GM23338 (cell line): ENCODE measurements at regions not wholly inside any gene's neighbourhood (a gene's known extent, or its start where the extent isn't known, plus 50 kb on each side); places are given as distances from the start of the nearest gene placed in this dataset.

Experiments used
- ATAC-seq: fragments of 200-7000 bp; cut with Tn5 transposase; 3 replicates; pipeline ENCODE4 v1.9.1; 2020
- DNase-seq: peaks from one replicate; pipeline ENCODE4 v3.0.0-alpha.2; 2015; ENCODE audit warnings: low spot score
- H2AFZ ChIP-seq: fragments of 200-600 bp; sonication (generic); 2 replicates; pipeline ENCODE4 v1.8.0; 2016; ENCODE audit warnings: antibody characterized with exemption, mild to moderate bottlenecking, moderate library complexity
- H3F3A ChIP-seq: fragments of 200-600 bp; sonication (generic); replicated peaks from 2 replicates; pipeline ENCODE4 v1.8.0; 2017; ENCODE audit warnings: antibody characterized with exemption, mixed run types, low read depth
- H3K27ac ChIP-seq: fragments of 200-600 bp; sonication (generic); 2 replicates; pipeline ENCODE4 v1.6.1; 2016; ENCODE audit warnings: low read depth
- H3K27me3 ChIP-seq: fragments of 200-600 bp; sonication (generic); 2 replicates; pipeline ENCODE4 v1.8.0; 2016; ENCODE audit warnings: mild to moderate bottlenecking, mixed run types, moderate library complexity; ENCODE audit not compliant: insufficient read depth
- H3K36me3 ChIP-seq: fragments of 200-600 bp; sonication (generic); 2 replicates; pipeline ENCODE4 v1.8.0; 2016; ENCODE audit warnings: mild to moderate bottlenecking; ENCODE audit not compliant: insufficient read depth
- H3K4me1 ChIP-seq: fragments of 200-600 bp; sonication (generic); 2 replicates; pipeline ENCODE4 v1.8.0; 2016; ENCODE audit warnings: mild to moderate bottlenecking, moderate library complexity; ENCODE audit not compliant: insufficient read depth
- H3K4me2 ChIP-seq: fragments of 200-600 bp; sonication (generic); 2 replicates; pipeline ENCODE4 v1.7.1; 2017; ENCODE audit warnings: mixed run types
- H3K4me3 ChIP-seq: fragments of 200-600 bp; sonication (generic); 2 replicates; pipeline ENCODE4 v1.6.1; 2016; ENCODE audit warnings: mixed run types
- H3K79me2 ChIP-seq: fragments of 200-600 bp; sonication (generic); replicated peaks from 2 replicates; pipeline ENCODE4 v1.8.0; 2017; ENCODE audit warnings: mild to moderate bottlenecking; ENCODE audit not compliant: insufficient read depth
- H3K9me2 ChIP-seq: fragments of 200-600 bp; sonication (generic); 2 replicates; pipeline ENCODE4 v1.8.0; 2017; ENCODE audit not compliant: insufficient read depth
- H4K20me1 ChIP-seq: fragments of 200-600 bp; sonication (generic); replicated peaks from 2 replicates; pipeline ENCODE4 v1.8.0; 2017; ENCODE audit warnings: mild to moderate bottlenecking; ENCODE audit not compliant: insufficient read depth
- H3K27ac Mint-ChIP-seq: 2 replicates; pipeline ENCODE4 v1.8.0; 2020; ENCODE audit warnings: inconsistent platforms, mild to moderate bottlenecking, moderate library complexity, mixed read lengths
- H3K27me3 Mint-ChIP-seq: 3 replicates; pipeline ENCODE4 v1.8.0; 2022; ENCODE audit warnings: low read depth, mild to moderate bottlenecking, moderate library complexity, mixed read lengths, inconsistent platforms; ENCODE audit not compliant: insufficient read depth, poor library complexity
- H3K36me3 Mint-ChIP-seq: 3 replicates; pipeline ENCODE4 v1.8.0; 2021; ENCODE audit warnings: low read depth, mild to moderate bottlenecking, inconsistent platforms, moderate library complexity, mixed read lengths
- H3K4me1 Mint-ChIP-seq: 3 replicates; pipeline ENCODE4 v1.8.0; 2020; ENCODE audit warnings: mild to moderate bottlenecking, inconsistent platforms, mixed read lengths
- H3K4me3 Mint-ChIP-seq: 3 replicates; pipeline ENCODE4 v1.8.0; 2021; ENCODE audit warnings: moderate library complexity, mild to moderate bottlenecking, inconsistent platforms, mixed read lengths
- H3K9me3 Mint-ChIP-seq: 3 replicates; pipeline ENCODE4 v1.8.0; 2020; ENCODE audit warnings: moderate library complexity, mild to moderate bottlenecking, inconsistent platforms, mixed read lengths
- CREB1 ChIP-seq: fragments of 250-450 bp; sonication (Bioruptor Pico); IDR thresholded peaks from 2 replicates; pipeline ENCODE4 v1.5.0; 2020; ENCODE audit warnings: low read depth, mild to moderate bottlenecking, moderate library complexity
- CTCF ChIP-seq, 2 experiments: fragments of 200-600 bp in 1 of 2; sonication (generic) in 1 of 2; conservative IDR thresholded peaks; 2 replicates each; pipeline versions ENCODE4 v1.5.1 to v1.6.1; 2016 to 2017; ENCODE audit warnings: antibody characterized with exemption in 2 of 2, low read depth in 2 of 2, mild to moderate bottlenecking in 2 of 2, moderate library complexity in 1 of 2
- EZH2 ChIP-seq: fragments of 200-600 bp; sonication (generic); IDR thresholded peaks from one replicate; pipeline ENCODE4 v1.8.0; 2017; ENCODE audit warnings: antibody characterized with exemption, mild to moderate bottlenecking, low read depth; ENCODE audit not compliant: unreplicated experiment
- EZH2phosphoT487 ChIP-seq: fragments of 200-600 bp; sonication (generic); IDR thresholded peaks from one replicate; pipeline ENCODE4 v1.8.1; 2018; ENCODE audit warnings: antibody characterized with exemption; ENCODE audit not compliant: unreplicated experiment
- JUNB ChIP-seq: IDR thresholded peaks from one replicate; pipeline ENCODE4 v1.6.1; 2016; ENCODE audit warnings: antibody characterized with exemption; ENCODE audit not compliant: unreplicated experiment
- NANOG ChIP-seq: IDR thresholded peaks from 2 replicates; pipeline ENCODE4 v1.6.1; 2016; ENCODE audit warnings: antibody characterized with exemption, borderline replicate concordance
- REST ChIP-seq: IDR thresholded peaks from one replicate; pipeline ENCODE4 v1.6.1; 2018; ENCODE audit warnings: antibody characterized with exemption; ENCODE audit not compliant: unreplicated experiment
- STAT1 ChIP-seq: IDR thresholded peaks from one replicate; pipeline ENCODE4 v1.6.1; 2016; ENCODE audit warnings: antibody characterized with exemption; ENCODE audit not compliant: unreplicated experiment
- ZNF114 ChIP-seq: fragments of 250-450 bp; sonication (Bioruptor Pico); IDR thresholded peaks from 2 replicates; pipeline ENCODE4 v1.5.0; 2020; ENCODE audit warnings: mild to moderate bottlenecking, moderate library complexity
- TF ChIP-seq, protein P1 (sequence below): IDR thresholded peaks from 2 replicates; pipeline ENCODE4 v1.6.1; 2016; ENCODE audit warnings: antibody characterized with exemption

GRCh38 chr20:47886454-47887041 is 101.3 kb upstream of the SULF2 start (continued):
- no peak for TF ChIP-seq REST
- TF ChIP-seq, protein P1, sequence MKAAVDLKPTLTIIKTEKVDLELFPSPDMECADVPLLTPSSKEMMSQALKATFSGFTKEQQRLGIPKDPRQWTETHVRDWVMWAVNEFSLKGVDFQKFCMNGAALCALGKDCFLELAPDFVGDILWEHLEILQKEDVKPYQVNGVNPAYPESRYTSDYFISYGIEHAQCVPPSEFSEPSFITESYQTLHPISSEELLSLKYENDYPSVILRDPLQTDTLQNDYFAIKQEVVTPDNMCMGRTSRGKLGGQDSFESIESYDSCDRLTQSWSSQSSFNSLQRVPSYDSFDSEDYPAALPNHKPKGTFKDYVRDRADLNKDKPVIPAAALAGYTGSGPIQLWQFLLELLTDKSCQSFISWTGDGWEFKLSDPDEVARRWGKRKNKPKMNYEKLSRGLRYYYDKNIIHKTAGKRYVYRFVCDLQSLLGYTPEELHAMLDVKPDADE, result no peak
- TF ChIP-seq JUNB, result no peak
- TF ChIP-seq EZH2phosphoT487, result no peak
- no peak for TF ChIP-seq CREB1 (CRISPR knock-in tag)
- TF ChIP-seq NANOG, result no peak
- TF ChIP-seq ZNF114 (CRISPR knock-in tag), result no peak
- TF ChIP-seq CTCF (conservative IDR thresholded peaks at IDR 0.05; ENCODE audit: low read depth in 2 of 2), result no peak

GRCh38 chr20:47885909-47886453 is 100.7 kb upstream of the SULF2 start:
- no peak for ATAC-seq
- no peaks in the 10 kb centered on the region for H3F3A ChIP-seq
- H3K79me2 ChIP-seq, result no peaks in the 10 kb centered on the region
- no peak for DNase-seq
- no peaks in the 10 kb centered on the region for H4K20me1 ChIP-seq
- H3K9me2 ChIP-seq, result no peaks in the 10 kb centered on the region
- H2AFZ ChIP-seq, result no peak overlapping the region
- H3K27me3 Mint-ChIP-seq, result peaks cover 6% of the 10 kb centered on the region
- no peak overlapping the region for H3K4me2 ChIP-seq
- no peak overlapping the region for H3K27ac Mint-ChIP-seq
- H3K4me3 Mint-ChIP-seq, result no peak overlapping the region
- H3K36me3 Mint-ChIP-seq, result no peaks in the 10 kb centered on the region
- H3K4me1 Mint-ChIP-seq, result no peaks in the 10 kb centered on the region
- no peaks in the 10 kb centered on the region for H3K4me1 ChIP-seq
- H3K9me3 Mint-ChIP-seq, result no peaks in the 10 kb centered on the region
- no peak overlapping the region for H3K4me3 ChIP-seq
- H3K27me3 ChIP-seq, result no peaks in the 10 kb centered on the region
- H3K27ac ChIP-seq, result no peak overlapping the region
- H3K36me3 ChIP-seq, result no peaks in the 10 kb centered on the region
- no peak for TF ChIP-seq EZH2
- no peak for TF ChIP-seq CTCF (conservative IDR thresholded peaks at IDR 0.05; ENCODE audit: low read depth in 2 of 2)
- TF ChIP-seq CREB1 (CRISPR knock-in tag), result no peak
- no peak for TF ChIP-seq STAT1
